Stimulated activated naive CD4-positive, alpha-beta T cell (primary cell): ENCODE measurements at regions not wholly inside any gene's neighbourhood (a gene's known extent, or its start where the extent isn't known, plus 50 kb on each side); places are given as distances from the start of the nearest gene placed in this dataset.

Experiments used
- DNase-seq, 6 experiments: peaks; one replicate each; lab custom pipeline; 2025; lab: John Stamatoyannopoulos, UW

DNA sequence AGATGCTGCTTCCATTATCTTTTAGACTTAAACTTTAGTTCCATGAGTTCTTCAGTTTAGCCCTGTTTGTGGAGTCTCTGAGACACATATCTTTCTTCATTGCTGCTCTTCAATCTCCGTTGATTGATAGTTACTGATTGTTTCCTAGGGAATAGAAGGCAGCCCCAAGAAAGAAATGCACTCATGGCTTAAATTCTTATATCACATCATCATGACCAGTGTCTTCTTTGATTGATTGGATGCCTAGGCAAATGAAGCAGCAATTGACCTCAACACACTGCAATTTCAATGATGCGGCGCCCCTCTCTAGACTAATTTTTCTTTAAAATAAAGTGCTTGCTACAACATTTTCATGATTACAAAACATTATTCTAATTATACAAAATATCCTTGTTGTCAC lies 576.5 kb upstream of the VSTM2A start:
- no peak for DNase-seq

GRCh38 chr7:53983480-53983879 lies 558.7 kb upstream of the VSTM2A start:
- DNase-seq: no peak

GRCh38 chr7:53984776-53985175 lies 557.4 kb upstream of the VSTM2A start:
- no peak for DNase-seq

DNA sequence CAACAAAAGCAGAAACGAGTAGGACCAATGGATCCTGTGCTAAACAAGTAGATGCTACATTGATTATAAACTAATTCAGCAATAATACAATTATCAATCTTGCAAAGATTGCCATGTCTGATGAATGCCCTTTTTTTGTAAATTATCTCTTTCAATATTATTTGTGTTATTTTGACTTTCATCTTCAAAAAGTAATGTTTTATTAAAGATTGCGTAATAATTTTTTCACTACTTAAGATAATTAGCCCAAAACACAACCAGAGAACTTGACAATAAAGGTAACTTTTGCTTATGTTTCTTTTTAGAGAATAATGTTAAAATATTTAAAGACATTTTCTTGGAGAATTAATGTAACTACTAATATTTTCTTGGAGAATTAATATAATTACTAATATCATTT lies 553.8 kb upstream of the VSTM2A start:
- no peak for DNase-seq

DNA sequence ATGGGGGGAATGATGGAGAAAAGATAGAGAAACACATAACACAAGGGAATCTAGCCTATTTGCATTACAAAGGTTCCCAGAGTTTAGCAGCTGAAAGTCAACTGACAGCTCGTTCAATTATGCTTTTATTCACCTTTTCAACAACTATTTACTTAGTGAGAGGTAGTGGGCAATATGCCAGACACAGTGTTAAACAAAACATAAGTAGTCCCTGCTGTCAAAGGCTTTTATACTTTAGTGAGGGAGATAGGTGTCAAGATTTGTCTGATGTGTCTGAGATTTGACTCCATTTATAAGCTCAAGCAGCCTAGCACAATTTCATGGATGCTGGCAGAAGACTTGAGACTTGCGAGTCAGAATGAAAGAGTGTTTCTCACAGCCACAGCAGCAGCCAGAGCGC lies 549.0 kb upstream of the VSTM2A start:
- DNase-seq: no peak

DNA sequence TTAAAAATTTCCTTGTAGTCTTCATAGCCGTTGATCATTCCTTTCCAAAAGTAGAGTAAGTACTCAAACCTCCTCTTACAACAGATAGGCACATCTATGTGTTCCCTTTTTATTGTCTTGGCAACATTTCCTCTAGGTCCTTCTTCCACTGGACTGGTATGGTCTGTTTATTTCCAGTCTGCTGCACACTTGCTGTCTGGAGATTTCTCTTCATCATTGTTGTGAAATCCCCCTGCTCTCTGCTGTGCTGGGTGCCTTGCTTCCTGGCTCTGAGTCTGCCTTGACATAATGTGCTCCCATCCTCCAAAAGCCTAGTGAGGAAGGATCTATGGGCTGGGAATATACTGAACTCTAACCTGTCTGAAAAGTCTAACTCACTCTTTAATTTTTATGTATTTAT lies 545.3 kb upstream of the VSTM2A start:
- DNase-seq: no peak

DNA sequence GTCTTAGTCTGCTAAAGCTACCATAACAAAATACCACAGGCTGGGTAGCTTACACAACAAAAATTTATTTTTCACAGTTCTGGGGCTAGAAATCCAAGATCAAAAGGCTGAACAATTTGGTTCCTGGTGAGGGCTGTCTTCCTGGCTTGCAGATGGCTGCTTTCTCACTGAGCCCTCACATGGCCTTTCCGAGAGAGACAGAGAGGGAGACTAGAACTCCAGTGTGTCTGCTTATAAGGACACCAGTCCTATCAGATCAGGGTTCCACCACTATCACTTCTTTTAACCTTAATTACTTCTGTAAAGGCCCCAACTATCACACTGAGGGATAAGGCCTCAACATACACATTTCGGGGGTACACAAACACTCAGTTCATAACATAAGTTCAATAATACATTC lies 527.4 kb upstream of the VSTM2A start:
- no peak for DNase-seq

DNA sequence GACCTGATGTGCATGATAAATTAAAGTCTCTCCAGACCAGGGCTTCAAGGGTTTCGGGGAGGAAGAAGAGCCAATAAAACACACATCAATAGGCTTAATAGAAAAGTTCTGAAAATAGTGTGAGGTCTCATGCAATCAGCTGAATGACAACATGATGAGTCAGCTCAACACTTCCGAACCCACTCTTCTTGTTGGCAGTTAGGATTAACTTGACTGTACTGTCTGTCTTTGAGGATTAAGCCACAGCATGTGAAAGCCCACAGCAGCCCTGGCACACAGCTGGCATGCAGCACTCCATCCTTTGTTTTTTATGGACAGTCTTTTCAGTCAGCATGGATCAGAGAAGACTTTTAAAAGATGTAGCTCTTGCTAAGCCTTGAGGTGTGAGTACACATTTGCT lies 526.9 kb upstream of the VSTM2A start:
- DNase-seq: no peak

DNA sequence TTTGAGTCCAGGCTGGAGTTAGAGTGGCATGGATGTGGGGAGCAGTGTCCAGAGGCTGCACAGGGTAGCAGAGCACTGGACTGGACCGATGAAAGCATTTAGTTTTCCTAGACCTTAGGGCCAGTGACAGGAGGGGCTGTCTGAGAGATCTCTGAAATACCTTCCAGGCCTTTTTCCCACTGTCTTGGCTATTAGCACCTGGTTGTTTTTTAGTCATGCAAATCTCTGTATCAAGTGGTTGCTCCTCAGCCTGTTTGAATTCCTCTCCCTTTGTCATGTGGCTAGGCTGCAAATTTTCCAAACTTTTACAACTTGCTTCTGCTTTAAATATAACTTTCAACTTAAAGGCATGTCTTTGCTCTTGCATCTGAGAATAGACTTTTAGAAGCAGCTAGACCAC lies 504.3 kb upstream of the VSTM2A start:
- DNase-seq: no peak

- DNase-seq: no peak
Measured at GRCh38 chr7:54060643-54061042, 481.5 kb upstream of the VSTM2A start.

DNA sequence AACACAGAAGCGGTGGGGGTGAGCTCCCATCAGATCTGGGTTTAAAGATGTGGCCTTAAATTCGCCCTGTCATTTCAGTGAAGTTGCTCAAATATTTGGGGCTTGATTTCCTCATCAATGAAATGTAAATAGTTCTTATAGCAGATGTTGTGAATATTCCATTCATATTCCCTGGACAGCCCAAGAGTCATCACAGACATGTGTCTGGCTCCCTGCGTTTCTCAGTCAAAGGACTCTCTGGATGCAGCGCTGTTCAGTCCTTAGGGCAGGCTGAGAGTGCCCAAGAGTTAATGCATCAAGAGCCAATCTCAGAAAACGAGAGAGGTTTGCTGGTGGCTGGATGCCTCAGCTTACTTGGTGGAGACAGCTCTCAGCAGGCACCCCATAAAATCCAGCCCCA lies 475.5 kb upstream of the VSTM2A start:
- DNase-seq: no peak

DNA sequence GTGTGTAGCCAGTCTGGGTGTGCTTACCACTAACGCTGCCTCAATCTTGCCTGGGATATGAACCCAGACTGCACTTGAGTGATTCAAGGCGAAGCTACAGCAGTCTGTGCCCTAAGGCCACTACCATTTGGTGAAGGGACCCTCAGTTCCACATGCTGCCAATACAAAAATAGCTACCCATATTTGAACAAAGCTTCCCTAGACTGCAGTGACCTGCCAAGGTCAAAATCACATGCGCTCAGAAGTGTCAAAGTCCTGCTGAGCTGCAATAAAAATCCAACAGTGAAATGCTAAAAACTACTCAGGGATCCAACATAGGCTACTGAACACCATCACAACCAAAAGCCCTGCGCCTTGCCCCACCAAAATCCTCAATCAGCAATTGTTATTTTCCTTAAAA lies 472.3 kb upstream of the VSTM2A start:
- DNase-seq: no peak

DNA sequence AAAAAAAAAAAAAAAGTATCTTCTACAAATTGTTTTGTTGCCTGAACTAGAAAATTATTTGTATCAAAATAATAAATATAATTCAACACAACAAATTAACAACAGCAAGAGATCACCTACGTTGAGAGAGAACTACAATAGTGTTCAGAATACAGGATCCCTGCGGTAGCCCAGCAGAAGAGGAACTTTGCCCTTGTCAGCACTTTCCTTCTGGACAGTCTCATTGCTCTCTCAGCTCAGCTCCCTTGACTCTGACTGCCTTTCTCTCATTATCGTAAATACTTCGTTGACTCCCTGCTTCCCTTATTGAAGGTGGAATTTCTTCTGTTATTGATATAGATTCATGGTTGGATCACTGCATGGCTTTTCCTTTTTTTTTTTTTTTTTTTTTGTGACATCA lies 469.5 kb upstream of the VSTM2A start:
- DNase-seq: no peak

- no peak for DNase-seq
Measured at GRCh38 chr7:54076616-54077015, 465.6 kb upstream of the VSTM2A start.

GRCh38 chr7:54080525-54080924 lies 461.6 kb upstream of the VSTM2A start:
- no peak for DNase-seq

DNA sequence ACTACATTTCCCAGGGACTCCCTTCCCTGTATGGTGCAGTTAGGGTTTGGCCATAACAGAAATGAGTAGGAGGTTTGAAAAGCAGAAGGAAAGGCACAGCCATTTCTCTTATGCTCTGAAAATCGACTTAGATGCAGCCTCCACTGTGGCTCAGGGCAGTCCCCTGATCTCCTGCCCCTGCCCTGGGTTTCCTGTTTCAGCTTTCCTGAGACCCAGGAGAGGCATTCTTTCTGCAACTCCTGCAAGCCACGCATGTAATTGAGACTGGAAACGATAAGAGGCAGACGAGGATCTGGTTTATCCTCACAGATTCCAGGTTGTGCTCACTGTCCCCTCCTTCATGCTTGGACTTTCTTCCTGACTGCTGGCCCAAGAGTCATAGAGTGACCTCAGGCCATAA lies 461.2 kb upstream of the VSTM2A start:
- DNase-seq: no peak

DNA sequence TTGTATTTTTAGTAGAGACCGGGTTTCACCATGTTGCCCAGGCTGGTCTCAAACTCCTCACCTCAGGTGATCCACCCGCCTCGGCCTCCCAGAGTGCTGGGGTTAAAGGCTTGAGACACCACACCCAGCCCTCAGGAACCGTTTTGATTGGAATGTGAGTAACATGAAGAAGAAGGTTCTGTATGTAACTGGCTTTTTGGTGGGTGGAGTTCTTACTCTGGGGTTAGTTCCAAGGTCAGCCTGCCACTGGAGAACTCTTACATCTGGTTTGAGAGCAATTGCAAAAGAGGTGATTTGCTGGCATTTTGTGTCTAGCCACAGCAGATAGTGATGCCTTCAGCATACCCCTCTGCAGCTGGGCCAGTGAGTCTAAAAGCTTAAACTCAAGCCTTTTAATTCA lies 457.8 kb upstream of the VSTM2A start:
- DNase-seq: no peak

GRCh38 chr7:54090652-54091213 lies 451.4 kb upstream of the VSTM2A start:
- DNase-seq: no peak

GRCh38 chr7:54091322-54091721 lies 450.9 kb upstream of the VSTM2A start:
- no peak for DNase-seq

DNA sequence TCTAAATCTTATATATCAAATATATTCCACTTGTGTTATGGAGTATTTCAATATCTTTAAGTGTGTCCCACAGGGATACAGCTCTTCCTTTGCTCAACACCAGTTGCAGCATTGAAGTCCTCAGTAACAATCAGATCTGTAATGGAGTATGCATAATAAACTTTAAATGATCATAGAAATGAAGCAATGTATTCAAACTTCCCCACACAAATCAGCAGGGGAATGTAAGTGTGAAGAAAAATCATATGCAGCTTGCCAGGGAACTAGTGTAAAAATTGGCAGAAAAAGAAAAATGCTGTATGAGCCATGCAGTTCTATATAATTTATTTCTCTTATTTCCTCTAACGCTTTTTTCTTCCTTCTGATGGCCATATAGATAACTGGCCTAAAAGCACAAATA lies 444.3 kb upstream of the VSTM2A start:
- DNase-seq: no peak

DNA sequence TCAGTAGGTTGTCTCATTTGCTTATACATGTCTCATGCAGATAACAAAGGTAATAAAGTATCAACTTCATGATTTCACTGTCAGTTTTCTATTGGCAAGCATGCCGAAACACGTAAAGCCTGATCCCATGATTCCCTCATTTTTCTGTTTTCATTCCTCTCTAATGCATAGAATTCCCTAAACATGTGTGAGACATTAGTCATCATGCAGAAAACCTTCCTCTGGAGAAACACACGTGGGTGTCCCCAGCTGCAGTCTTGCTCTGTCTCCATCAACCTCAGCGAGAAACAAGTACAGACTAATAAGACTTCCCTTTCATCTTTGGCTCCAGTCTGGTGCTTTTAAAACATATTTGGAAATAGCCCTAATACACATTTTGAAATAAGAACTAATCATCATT lies 432.7 kb upstream of the VSTM2A start:
- no peak for DNase-seq

DNA sequence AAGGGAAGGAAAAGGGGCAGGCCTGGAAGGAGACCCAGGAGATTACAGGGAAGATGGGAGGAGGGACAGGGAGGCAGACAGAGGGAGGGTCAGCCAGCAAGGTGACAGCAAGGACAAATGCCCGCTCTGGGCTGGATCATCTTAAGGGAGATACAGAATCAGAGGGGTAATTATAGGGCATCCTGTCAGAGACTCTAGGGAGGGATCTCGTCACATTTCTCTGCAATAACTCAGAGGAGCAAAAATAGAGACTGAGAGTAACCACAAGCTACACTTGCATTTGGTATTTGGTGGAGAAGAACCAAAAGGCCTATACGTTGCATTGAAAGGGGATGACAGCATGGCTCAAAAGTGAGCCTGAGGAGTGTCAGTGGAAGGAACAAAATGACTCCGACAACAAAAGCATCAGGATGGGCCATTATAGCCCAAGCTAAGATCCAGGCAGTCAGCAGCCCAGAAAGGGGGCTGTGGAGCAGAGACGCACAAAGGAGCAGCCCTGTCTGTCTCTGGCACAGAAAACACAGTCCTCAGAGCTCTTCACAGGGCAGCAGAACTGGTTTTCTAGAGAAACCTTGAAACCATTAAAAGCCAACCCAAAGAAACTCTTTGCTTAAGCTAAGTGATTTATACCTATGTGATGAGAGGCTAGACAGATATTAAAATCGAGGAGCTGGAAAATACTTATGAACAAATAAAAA lies 430.2 kb upstream of the VSTM2A start:
- no peak for DNase-seq

GRCh38 chr7:54112567-54112966 lies 429.6 kb upstream of the VSTM2A start:
- no peak for DNase-seq

- no peak for DNase-seq
Measured at GRCh38 chr7:54115028-54115763, 427.0 kb upstream of the VSTM2A start.
